HuH-7.5 (cell line): ENCODE measurements at regions not wholly inside any gene's neighbourhood (a gene's known extent, or its start where the extent isn't known, plus 50 kb on each side); places are given as distances from the start of the nearest gene placed in this dataset.
"Not testable (repeated sequence)": the region's sequence is repeated elsewhere in the genome, so short reads cannot be mapped to it uniquely, and the experiment has no call there.

Experiments
- DNase-seq: peaks from one replicate; pipeline ENCODE4 v3.0.0; 2011; ENCODE audit warnings: low spot score

DNA sequence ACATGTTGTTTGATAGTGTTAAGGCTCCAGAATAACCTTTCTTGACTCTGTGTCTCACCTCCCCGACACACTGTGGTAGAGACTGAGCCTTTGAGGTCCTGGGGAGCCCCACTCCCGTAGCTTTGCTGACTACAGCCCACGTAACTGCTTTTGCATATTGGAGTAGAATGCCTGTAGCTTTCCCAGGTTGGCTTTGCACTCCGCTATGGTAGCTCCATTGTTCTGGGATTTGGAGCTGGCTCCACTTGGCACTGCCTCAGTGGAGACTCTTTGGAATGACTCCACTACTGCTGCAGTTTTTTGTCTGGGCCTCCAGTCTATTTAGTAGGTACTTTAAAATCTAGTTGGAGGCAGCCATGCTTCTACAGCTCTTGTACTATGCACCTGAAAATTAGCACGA, 56.2 kb upstream of the ANXA1 start:
- no peak for DNase-seq

DNA sequence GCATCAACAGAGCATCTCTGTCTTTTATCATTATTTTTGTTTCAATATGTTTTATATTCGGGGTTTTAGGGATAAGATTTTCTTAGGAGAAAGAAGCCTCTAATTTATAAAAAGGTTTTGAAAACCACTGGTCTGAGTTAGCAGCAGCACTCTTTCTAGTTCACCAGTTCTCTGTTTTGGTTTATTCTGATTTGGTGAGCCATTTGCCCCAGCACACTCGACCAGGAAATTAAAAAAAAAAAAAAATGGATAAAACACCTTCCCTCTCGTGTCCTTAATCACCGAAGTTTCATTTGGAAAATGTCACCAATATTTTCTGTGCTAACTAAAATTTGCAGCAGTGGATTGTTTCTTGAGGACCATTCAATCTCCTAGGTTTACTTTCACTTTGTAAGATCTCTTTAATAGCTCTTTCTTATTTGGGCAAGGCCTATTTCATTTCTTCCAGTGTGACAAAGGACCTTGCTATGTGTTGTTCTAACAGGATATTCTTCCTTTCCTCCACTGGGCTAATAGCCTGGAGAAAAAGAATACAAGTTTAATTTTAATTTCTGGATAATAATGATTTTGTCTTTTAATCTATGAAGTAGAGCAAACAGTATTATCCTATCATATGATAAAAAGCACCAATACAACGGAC, 57.8 kb upstream of the ANXA1 start:
- DNase-seq: no peak

DNA sequence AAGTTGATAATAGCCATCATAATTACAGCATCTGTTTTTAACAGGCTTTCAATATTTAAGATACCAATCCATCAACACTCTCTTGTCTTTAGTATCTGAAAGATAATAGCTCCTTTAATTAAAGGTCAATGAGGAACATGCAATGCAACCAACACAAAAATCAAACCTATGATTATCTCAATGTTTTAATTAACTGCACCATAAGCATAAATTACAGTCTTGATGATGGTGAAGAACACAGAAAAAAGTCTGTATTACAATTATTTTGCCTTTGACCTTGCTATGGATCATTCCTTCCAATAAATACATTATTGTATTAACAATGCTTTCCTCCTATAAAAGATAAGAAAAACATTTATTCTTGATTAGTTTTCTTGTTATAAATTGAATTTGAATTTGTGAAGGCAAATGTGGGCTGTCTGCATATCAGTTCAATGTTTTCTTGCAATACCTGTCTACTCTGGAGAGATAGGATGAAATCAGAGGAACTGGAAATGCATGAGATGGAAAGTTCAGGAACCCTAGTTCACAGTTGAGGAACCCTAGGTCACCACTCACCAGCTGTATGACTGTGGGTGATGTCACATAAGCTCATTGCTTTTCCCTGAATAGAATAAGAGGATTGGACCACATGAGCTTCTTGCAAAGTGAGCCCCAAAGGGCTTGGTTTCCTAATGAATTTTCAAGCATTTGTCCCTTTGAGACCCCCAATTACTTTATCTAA, 58.5 kb upstream of the ANXA1 start:
- no peak for DNase-seq

DNA sequence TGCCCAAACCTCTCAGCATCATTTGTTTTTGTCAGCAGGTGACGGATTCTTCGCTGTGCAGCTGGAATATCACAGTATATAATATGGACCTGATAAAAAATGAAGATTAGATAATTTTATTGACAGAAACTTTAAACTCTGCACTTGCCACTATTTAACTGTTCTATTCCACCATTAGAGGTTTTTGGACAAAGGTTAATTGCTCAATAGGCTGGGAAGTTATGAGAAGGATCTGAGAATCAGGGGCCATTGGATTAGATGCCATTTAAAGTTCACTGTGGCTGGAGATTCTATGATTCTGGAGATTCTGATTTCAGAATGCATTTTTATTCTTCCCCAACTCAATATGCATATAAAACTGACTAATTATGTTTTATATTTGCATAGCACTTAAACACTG, 59.8 kb upstream of the ANXA1 start:
- DNase-seq: no peak

DNA sequence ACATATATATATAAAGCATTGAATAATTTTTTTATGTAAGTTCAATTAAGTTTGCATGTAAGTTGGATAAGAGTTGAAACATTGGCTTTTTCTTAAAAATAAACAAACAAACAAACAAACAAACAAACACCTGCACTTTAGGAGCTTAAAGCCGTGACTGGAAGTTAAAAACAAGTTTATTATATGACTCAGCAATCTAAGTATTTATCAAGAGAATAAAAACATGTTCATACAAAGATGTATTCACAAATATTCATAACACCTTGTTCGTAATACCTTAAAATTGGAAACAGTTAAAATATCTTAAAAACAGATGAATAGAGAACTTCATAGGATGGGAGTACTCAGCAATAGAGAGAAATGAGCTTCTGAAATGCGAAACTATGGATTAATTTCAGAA, 61.5 kb upstream of the ANXA1 start:
- DNase-seq: no peak

DNA sequence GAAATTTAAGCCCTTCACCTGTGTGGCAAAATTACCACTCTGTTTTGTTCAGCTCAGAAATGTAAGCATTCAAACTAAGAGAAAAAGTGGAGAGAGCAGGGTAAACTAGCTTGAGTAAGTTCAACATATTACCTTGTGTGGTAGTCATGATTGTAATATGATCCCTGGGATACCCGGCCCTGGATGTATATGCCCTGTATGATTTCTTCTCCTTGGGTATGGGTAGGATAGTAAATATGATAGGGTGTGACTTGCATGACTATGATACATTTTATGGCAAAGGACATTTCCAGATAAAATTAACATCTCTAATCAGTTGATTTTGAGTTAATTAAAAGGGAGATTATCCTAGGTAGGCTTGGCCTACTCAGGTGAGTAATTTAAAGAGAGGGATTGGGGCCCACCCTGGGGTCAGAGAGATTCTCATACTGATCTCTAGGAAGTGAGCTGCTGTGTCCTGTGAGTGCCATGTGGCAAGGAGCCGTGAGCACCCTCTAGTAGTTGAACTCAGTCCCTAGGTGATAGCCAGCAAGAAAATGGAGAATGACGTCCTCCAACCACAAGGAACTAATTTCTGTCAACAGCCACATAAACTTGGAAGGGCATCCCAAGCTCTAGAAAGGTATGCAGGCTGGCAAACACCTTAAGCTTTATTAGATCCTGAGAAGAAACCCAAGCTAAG, 62.2 kb upstream of the ANXA1 start:
- DNase-seq: no peak

DNA sequence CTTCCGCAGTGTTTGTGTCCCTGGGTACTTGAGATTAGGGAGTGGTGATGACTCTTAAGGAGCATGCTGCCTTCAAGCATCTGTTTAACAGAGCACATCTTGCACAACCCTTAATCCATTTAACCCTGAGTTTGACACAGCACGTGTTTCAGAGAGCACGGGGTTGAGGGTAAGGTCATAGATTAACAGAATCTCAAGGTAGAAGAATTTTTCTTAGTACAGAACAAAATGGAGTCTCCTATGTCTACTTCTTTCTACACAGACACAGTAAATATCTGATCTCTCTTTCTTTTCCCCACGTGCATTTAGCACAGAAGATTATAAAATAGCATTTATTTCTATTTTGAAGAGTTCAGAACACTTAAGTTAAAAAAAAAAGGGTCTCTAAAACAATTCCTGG, 63.8 kb upstream of the ANXA1 start:
- not testable (repeated sequence) for DNase-seq

DNA sequence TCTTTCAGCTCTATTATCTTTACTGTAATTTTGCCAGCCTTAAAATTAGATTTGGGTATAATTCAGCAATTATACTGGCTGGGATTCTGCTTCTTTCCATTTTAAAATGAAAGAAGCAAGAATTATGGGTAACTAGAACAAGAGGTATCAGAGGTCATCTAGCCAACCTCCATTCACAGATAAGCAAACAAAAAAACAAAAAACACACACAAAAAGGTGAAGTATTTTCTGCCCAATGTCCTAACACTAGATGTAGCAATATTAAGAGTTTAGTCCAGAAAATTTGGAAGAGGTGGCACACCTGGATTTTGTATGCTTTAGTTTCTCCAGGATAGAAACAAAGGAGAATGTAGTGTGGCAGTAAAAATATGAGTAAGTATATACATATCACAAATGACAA, 68.1 kb upstream of the ANXA1 start:
- DNase-seq: no peak

DNA sequence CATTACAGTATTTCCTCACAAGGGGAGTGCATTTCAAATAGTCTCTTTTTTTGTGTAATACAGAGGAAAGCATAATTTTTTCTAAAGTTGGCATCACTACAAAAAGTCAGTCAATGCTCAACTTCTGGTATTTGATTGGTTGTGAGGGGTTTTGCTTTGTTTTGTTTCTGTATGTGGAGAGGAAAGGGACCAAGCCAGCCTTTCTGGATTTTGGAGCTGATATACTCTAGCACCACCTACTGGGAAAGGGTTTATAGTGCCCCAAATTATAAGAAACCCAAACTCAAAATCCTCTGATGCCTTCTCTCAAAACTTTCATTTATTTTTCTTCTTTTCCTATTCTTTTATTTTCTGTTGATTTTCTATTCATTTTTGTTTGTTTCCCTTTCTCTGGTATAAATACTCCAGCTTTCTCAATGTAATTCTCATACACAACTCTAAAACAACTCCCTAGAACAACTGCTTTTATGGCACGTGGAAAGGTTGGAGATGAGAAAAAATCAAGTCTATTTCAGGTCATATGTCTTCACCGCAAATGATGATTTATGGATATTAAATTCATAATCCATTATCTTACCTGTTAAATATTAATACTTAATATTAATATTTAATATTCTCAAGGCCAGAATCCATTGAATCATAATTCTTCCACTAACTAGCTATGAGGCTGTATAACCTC, 69.5 kb upstream of the ANXA1 start:
- peak; percentile 25 for DNase-seq

DNA sequence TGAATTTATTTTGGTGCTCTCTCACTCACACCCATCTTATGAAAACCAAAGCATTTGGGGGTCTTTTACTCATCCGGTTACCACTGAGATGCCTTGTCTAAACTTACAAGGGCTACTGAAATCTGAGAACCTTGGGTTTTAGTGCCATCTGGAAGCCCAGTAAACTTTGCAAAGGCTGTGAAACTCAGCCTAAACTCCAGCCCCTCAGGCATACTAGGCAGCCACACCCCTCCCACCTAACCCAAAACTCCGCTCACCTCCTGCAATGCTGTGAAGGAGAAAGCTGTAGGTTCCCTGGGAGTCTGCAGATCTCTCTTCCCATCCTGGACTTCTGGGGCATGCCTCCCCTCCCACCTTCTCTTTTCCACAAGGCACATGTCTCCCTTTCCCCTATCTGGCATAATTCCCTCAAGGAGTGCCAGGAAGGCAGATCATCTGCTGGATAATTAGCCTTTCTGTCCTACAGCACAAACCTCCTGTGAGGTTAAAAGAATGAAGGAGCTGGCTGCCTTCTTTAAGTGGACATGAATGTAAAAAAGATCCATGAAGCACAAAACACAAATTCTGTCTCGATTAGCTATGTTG, 71.5 kb upstream of the ANXA1 start:
- DNase-seq: no peak

DNA sequence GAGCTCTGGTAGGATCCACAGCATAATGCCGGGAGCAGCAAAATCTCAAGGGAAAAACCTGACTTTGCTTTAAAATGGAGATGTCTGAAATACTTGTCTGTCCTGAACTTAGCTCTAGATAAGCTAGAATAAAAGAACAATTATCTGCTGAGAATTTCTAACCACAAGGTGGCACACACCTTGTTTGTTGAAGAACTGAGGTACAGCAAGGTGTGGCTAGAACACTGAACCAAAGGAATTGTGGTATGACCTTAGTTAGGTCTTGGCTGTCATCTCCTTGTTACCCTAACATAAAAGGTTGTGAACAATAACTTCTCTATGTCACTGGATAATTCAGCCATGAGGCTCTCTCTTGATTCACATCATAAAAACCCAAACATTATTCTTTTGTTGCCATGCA, 72.3 kb upstream of the ANXA1 start:
- DNase-seq: no peak

DNA sequence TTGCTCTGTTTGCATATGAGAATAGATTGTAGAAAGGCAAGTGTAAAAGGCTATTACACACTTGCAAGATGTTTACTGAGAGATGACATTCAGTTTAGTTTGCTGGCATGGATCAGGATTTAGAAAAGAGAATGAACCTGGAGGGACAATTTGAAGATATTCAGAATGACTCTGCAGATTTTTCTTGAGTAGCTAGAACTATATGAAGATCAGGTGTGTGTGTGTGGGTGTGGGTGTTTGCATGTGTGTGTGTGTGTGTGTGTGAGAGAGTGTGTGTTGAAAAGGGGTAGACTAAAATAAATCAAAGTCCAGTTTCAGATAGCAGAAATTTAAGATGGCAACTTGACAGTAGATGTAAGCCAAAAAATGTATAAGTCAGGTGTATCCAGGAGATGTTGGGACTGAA, 74.0 kb upstream of the ANXA1 start:
- no peak for DNase-seq

DNA sequence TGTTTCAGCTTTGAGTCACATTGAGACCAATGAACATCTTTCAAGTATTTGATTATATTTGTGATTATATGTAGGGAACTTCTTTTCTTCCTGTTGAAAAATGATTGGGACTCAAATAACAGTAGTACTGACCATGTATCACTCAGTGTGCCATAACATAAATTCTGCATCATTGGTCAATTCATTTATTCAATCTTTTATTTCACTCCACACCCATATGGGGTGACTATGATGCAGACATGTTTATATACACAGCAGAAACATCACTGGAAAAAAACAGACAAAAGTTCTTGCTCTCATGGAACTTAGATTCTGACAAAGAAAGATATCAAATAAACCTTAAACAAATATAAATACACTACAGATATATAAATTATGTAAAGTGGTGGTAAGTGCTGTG, 74.7 kb upstream of the ANXA1 start:
- no peak for DNase-seq

DNA sequence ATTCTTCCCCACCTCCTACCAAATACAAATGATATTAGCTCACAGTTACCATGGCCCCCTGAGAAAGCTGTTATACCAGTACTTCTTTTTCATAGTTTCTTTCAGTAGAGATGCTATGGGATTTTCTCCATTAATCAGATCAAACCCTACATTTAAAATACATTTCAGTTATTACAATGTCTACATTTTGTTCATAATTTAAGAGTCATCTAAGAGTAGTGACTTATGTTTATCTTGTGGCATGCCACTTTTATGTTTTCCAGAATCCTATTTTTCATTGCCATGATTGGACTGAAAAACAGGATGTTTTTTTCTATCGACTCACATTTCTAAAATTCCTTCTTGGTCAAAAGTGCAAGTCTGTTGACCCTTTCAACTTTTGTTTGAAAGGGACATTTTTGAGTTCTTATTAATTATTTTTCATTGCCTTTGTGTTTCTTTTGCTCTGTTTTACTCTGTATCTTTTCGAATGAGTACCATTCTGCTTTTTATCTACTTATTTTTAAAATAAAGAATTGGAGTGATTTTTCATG, 77.4 kb upstream of the ANXA1 start:
- DNase-seq: no peak

DNA sequence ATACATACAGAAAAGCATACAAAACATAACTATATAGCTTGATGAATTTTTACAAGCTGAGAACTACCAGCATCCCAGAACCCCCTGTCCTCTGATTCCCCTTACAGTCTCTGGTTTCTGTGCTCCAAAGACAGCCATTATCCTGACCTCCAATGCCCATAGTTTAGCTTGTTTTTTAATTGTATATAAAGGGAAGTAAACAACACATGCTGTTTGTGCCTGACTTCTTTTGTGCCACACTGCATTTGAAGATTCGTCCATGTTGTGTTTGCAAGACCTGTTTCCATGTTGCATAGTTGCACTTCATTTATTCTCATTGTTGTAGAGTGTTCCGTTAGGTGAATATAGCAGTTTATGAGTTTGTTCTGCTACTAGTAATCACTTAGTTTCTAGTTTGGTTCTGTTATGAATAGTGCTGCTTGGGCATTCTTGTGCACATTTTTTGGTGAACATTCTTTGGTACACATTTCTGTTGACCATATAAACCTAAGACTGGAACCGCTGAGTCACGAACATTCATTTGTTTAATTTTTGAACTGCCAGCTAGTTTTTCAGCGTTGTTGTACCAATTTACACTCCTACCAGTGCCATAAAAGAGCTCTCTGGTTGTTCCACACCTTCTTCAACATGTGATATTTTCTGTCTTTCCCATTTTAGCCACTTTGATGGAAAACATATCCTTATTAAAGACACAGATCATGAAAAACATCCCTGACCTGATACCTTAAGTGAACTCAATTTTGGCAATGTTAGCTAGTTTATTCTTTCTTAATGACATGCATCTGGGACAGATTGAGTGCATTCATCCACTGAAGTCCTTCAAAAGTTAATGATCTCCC, 78.1 kb upstream of the ANXA1 start:
- no peak for DNase-seq

DNA sequence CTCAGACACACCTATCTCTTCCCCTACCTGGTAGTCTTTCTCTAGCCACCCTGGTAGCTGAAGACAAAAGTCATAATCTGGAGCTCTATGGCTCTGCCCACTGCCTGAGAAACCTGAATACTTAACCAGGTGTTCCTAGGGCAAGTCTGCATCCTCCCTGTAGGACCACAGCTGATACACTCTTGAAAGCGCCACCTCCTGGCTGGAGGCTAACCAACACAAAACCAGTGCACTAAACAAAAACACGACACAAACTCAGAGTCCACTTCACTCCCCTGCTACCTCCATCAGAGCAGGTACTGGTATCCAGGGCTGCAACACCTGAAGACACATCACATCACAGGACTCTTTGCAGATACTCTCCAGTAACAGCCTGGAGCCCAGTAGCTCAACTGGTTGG, 84.6 kb upstream of the ANXA1 start:
- DNase-seq: no peak

DNA sequence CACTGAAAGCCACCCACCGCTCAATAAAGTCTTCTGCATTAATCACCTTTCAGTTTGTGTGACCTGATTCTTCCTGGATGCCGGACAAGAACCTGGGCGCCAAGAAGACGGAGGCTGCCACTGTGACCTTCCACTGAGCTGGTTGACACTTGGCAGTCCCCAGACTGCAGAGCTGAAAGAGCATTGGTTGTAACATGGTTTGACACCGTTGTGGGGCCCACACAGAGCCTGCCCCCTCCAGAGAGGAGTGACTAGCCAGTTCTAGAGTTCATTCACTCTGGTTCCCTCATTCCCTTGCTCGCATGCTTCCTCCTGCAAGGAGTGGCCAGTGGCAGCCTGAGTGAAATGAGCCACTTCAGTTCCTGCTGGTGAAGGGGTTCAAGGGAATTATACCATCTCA, 86.2 kb upstream of the ANXA1 start:
- DNase-seq: no peak

DNA sequence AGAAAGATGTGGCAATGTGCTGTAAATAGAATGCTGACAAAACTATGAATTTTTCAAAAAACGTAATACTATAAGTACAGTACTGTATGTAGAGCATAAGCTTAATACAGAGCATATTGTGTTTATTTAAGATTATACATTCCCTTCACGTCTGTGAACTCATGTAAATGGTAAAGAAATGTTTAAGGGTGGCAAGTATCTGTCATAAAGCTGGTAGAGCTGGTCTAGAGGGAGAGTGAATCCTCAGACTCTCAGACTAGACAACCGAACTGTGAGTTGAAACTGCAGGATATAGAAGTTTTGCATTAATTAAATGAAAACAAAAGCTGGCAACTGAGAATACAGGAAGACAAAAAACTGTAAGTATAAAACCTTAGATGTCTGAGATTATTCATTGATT, 87.3 kb upstream of the ANXA1 start:
- no peak for DNase-seq

DNA sequence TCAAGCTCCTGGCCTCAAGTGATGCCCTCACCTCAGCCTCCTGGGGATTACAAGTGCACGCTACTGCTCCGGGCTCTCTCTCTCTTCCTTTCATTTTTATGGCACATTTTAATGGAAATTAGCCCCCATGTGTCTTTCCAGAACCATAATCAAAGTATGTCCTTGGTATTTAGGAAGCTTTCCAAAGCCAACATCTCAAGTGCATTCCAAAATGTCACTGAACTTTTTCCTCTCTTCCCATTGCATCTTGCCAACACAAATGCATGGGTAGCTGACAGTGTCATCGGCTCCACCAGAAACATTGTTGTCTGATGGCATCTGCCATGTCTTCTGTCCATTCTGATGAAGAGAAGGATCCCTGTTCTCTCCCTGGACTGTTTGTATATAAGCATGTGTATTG, 90.5 kb upstream of the ANXA1 start:
- DNase-seq: no peak

DNA sequence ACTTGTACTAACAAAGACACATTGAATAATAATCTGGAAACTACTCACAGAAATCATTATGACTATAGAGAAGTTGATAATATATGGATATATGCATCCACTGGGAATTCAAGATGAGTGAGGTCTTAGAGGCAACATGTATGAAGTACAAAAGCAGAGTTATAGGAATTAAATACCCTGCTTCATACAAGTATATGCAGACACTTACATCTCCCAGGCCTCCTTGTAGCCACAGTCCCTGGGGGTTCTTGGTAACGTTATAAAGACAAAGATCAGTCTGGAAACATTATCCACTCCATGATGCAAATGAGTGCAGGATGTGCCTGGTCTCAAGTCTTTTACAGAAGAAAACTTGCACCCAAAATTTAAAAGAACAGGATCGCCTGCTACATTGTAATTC, 92.4 kb upstream of the ANXA1 start:
- no peak for DNase-seq

DNA sequence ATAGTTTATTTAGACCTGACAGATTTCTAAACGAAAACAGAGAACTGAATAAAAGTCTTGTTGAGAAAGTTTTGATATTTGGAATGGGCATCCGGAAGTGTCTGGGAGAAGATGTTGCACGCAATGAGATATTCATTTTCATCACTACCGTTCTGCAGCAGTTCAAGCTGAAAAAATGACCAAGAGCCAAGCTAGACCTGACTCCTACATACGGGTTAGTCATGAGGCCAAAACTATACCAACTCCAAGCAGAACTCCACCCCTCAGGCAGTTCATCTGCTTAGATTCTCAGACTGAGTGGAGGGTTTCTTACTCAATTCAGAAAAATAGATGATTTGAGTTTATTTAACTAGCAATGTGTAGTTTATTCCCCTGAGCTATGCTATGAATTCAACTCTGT, 95.4 kb upstream of the ANXA1 start:
- no peak for DNase-seq

DNA sequence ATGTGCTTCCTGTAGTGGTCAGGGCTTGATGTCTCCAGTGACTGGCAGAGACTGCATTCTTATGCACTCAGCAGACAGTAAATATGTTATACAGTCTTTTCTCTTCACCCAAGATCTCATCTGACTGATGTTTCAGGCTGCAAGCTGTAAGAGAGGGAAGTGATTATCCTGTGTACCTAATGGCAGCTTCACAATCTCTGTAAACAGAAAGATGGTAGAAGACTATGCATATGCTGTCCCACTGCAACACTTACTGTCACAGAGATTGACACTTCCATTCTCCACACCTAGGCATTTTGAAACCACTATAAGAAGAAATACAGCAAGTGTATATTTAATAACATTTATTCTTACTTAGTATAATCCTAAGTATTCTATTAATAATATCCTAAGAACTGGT, 97.6 kb upstream of the ANXA1 start:
- no peak for DNase-seq
